COLO829 (cell line): ENCODE measurements at regions not wholly inside any gene's neighbourhood (a gene's known extent, or its start where the extent isn't known, plus 50 kb on each side); places are given as distances from the start of the nearest gene placed in this dataset.
"Not testable (repeated sequence)": the region's sequence is repeated elsewhere in the genome, so short reads cannot be mapped to it uniquely, and the experiment has no call there.

Experiments used
- DNase-seq: peaks from one replicate; pipeline ENCODE4 v3.0.0; 2012; ENCODE audit warnings: low spot score

GRCh38 chr6:87757792-87758191, 55.8 kb upstream of the AKIRIN2 start:
- DNase-seq, result no peak

GRCh38 chr6:87756858-87757257, 54.8 kb upstream of the AKIRIN2 start:
- DNase-seq, result peak; percentile 73

GRCh38 chr6:87755708-87756671, 54.0 kb upstream of the AKIRIN2 start:
- DNase-seq, result peak; percentile 93

GRCh38 chr6:87754828-87755227, 52.8 kb upstream of the AKIRIN2 start:
- no peak for DNase-seq

GRCh38 chr6:87753131-87753685, 51.2 kb upstream of the AKIRIN2 start:
- no peak for DNase-seq

- not testable (repeated sequence) for DNase-seq
Observed at GRCh38 chr6:87752503-87752902, 50.5 kb upstream of the AKIRIN2 start.
